ENCODE measurements at regions not wholly inside any gene's neighbourhood (a gene's known extent, or its start where the extent isn't known, plus 50 kb on each side); places are given as distances from the start of the nearest gene placed in this dataset.

GRCh38 chr11:95585069-95585751 is 204.4 kb downstream of the FAM76B start:
- TF ChIP-seq, protein P1, sequence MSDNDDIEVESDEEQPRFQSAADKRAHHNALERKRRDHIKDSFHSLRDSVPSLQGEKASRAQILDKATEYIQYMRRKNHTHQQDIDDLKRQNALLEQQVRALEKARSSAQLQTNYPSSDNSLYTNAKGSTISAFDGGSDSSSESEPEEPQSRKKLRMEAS (IDR thresholded peaks at IDR 0.05) = no peak
- TF ChIP-seq NFIC (IDR thresholded peaks at IDR 0.05) (no peak), CREB1 (IDR thresholded peaks at IDR 0.05; ENCODE audit: low read depth) (no peak), CEBPB (IDR thresholded peaks at IDR 0.05) (no peak), TEAD4 (IDR thresholded peaks at IDR 0.05) (no peak), USF1 (IDR thresholded peaks at IDR 0.05) (no peak), TCF12 (IDR thresholded peaks at IDR 0.05; ENCODE audit: low read depth) (no peak), YY1 (IDR thresholded peaks at IDR 0.05; ENCODE audit: low read depth) (no peak), EP300 (IDR thresholded peaks at IDR 0.05; ENCODE audit: borderline replicate concordance) (no peak)
- TF ChIP-seq, protein P2, sequence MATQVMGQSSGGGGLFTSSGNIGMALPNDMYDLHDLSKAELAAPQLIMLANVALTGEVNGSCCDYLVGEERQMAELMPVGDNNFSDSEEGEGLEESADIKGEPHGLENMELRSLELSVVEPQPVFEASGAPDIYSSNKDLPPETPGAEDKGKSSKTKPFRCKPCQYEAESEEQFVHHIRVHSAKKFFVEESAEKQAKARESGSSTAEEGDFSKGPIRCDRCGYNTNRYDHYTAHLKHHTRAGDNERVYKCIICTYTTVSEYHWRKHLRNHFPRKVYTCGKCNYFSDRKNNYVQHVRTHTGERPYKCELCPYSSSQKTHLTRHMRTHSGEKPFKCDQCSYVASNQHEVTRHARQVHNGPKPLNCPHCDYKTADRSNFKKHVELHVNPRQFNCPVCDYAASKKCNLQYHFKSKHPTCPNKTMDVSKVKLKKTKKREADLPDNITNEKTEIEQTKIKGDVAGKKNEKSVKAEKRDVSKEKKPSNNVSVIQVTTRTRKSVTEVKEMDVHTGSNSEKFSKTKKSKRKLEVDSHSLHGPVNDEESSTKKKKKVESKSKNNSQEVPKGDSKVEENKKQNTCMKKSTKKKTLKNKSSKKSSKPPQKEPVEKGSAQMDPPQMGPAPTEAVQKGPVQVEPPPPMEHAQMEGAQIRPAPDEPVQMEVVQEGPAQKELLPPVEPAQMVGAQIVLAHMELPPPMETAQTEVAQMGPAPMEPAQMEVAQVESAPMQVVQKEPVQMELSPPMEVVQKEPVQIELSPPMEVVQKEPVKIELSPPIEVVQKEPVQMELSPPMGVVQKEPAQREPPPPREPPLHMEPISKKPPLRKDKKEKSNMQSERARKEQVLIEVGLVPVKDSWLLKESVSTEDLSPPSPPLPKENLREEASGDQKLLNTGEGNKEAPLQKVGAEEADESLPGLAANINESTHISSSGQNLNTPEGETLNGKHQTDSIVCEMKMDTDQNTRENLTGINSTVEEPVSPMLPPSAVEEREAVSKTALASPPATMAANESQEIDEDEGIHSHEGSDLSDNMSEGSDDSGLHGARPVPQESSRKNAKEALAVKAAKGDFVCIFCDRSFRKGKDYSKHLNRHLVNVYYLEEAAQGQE (IDR thresholded peaks at IDR 0.05; ENCODE audit: low read depth) = no peak

- no peak for TF ChIP-seq FOXM1 (IDR thresholded peaks at IDR 0.05; ENCODE audit: borderline replicate concordance, low read depth)
- no peak for TF ChIP-seq TEAD4 (IDR thresholded peaks at IDR 0.05)
- TF ChIP-seq EGR1 (IDR thresholded peaks at IDR 0.05) = no peak
- no peak for TF ChIP-seq RAD21 (IDR thresholded peaks at IDR 0.05; ENCODE audit: low read depth)
- TF ChIP-seq ZBTB7A (IDR thresholded peaks at IDR 0.05; ENCODE audit: low read depth) = no peak
- no peak for TF ChIP-seq TAF1 (IDR thresholded peaks at IDR 0.05; ENCODE audit: low read depth)
- TF ChIP-seq, protein P1 (IDR thresholded peaks at IDR 0.05) = no peak
- TF ChIP-seq YY1 (IDR thresholded peaks at IDR 0.05; ENCODE audit: low read depth) = no peak
- TF ChIP-seq TCF12 (IDR thresholded peaks at IDR 0.05; ENCODE audit: low read depth) = no peak
- TF ChIP-seq, protein P2 (IDR thresholded peaks at IDR 0.05; ENCODE audit: low read depth) = no peak
- no peak for TF ChIP-seq EP300 (IDR thresholded peaks at IDR 0.05; ENCODE audit: borderline replicate concordance)
- no peak for TF ChIP-seq USF1 (IDR thresholded peaks at IDR 0.05)
- TF ChIP-seq CEBPB (IDR thresholded peaks at IDR 0.05) = no peak
- TF ChIP-seq NFIC (IDR thresholded peaks at IDR 0.05) = no peak
- no peak for TF ChIP-seq CREB1 (IDR thresholded peaks at IDR 0.05; ENCODE audit: low read depth)
Observed at GRCh38 chr11:95584589-95584988, 205.0 kb downstream of the FAM76B start.

GRCh38 chr11:95584180-95584579 is 205.4 kb downstream of the FAM76B start:
- TF ChIP-seq EP300 (IDR thresholded peaks at IDR 0.05; ENCODE audit: borderline replicate concordance) (no peak), FOXM1 (IDR thresholded peaks at IDR 0.05; ENCODE audit: borderline replicate concordance, low read depth) (no peak), RAD21 (IDR thresholded peaks at IDR 0.05; ENCODE audit: low read depth) (no peak), EGR1 (IDR thresholded peaks at IDR 0.05) (no peak), CREB1 (IDR thresholded peaks at IDR 0.05; ENCODE audit: low read depth) (no peak)
- TF ChIP-seq, protein P2 (IDR thresholded peaks at IDR 0.05; ENCODE audit: low read depth) = no peak

- no peak for TF ChIP-seq FOXM1 (IDR thresholded peaks at IDR 0.05; ENCODE audit: borderline replicate concordance, low read depth)
- no peak for TF ChIP-seq EGR1 (IDR thresholded peaks at IDR 0.05)
- TF ChIP-seq YY1 (IDR thresholded peaks at IDR 0.05; ENCODE audit: low read depth) = no peak
- no peak for TF ChIP-seq CREB1 (IDR thresholded peaks at IDR 0.05; ENCODE audit: low read depth)
- TF ChIP-seq TEAD4 (IDR thresholded peaks at IDR 0.05) = no peak
- no peak for TF ChIP-seq TCF12 (IDR thresholded peaks at IDR 0.05; ENCODE audit: low read depth)
- TF ChIP-seq ZBTB7A (IDR thresholded peaks at IDR 0.05; ENCODE audit: low read depth) = no peak
- no peak for TF ChIP-seq NFIC (IDR thresholded peaks at IDR 0.05)
- no peak for TF ChIP-seq EP300 (IDR thresholded peaks at IDR 0.05; ENCODE audit: borderline replicate concordance)
- no peak for TF ChIP-seq TAF1 (IDR thresholded peaks at IDR 0.05; ENCODE audit: low read depth)
- TF ChIP-seq CEBPB (IDR thresholded peaks at IDR 0.05) = no peak
- TF ChIP-seq USF1 (IDR thresholded peaks at IDR 0.05) = no peak
- TF ChIP-seq, protein P2 (IDR thresholded peaks at IDR 0.05; ENCODE audit: low read depth) = no peak
- TF ChIP-seq, protein P1 (IDR thresholded peaks at IDR 0.05) = no peak
Observed at GRCh38 chr11:95577716-95578460, 211.7 kb downstream of the FAM76B start.
